ENCODE measurements at regions not wholly inside any gene's neighbourhood (a gene's known extent, or its start where the extent isn't known, plus 50 kb on each side); places are given as distances from the start of the nearest gene placed in this dataset.

GRCh38 chr4:26248647-26249046 is 72.2 kb upstream of the RBPJ start:
- TF ChIP-seq POLR2AphosphoS5 (IDR thresholded peaks at IDR 0.05; ENCODE audit: low read depth, low read length) (no peak), SIN3A (IDR thresholded peaks at IDR 0.05; ENCODE audit: borderline replicate concordance, insufficient read depth, low read depth, low read length) (no peak), TCF7L2 (IDR thresholded peaks at IDR 0.05; ENCODE audit: low read depth, low read length) (no peak), REST (IDR thresholded peaks at IDR 0.05; ENCODE audit: insufficient read depth in 1 of 2, low read depth in 2 of 2, low read length in 1 of 2) (no peak)
- TF ChIP-seq, protein P1, sequence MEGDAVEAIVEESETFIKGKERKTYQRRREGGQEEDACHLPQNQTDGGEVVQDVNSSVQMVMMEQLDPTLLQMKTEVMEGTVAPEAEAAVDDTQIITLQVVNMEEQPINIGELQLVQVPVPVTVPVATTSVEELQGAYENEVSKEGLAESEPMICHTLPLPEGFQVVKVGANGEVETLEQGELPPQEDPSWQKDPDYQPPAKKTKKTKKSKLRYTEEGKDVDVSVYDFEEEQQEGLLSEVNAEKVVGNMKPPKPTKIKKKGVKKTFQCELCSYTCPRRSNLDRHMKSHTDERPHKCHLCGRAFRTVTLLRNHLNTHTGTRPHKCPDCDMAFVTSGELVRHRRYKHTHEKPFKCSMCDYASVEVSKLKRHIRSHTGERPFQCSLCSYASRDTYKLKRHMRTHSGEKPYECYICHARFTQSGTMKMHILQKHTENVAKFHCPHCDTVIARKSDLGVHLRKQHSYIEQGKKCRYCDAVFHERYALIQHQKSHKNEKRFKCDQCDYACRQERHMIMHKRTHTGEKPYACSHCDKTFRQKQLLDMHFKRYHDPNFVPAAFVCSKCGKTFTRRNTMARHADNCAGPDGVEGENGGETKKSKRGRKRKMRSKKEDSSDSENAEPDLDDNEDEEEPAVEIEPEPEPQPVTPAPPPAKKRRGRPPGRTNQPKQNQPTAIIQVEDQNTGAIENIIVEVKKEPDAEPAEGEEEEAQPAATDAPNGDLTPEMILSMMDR (IDR thresholded peaks at IDR 0.05) = no peak

Measured in Panc1 (cell line).